ENCODE measurements at regions not wholly inside any gene's neighbourhood (a gene's known extent, or its start where the extent isn't known, plus 50 kb on each side); places are given as distances from the start of the nearest gene placed in this dataset.
A peak's percentile ranks its signal among the peaks of the same experiment; 100 is the strongest.

DNA sequence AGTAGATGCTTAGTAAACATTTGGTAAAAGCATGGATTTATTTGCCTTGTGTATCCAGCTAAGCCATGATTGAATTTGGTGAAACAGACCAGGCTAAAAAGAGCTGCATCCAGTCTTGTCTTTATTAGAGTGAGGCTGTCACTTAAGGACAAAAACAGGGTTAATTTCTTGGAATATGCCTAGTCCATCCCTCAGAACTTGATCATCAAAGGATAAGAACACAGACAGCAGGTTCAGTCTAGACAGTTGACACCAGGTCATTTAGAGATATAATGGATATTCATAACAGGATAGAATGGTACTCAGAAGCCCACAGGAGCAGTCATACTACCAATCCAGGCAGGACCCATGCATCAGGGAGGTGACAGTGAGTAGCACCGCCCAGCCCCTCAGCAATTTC, 434.9 kb upstream of the ST6GAL2 start:
- H4K20me1 ChIP-seq (ENCODE audit: insufficient read depth, low read depth, low read length): no peaks in the 10 kb centered on the region
- no peaks in the 10 kb centered on the region for H3K79me2 ChIP-seq (ENCODE audit: low read length)
- H3K27me3 ChIP-seq (ENCODE audit: low read length): no peaks in the 10 kb centered on the region; the same call in 1 of the 2 replicates
- H2AFZ ChIP-seq (ENCODE audit: low read length): no peak overlapping the region
- H3K4me3 ChIP-seq (ENCODE audit: low read length): no peak overlapping the region
- no peaks in the 10 kb centered on the region for H3K36me3 ChIP-seq (ENCODE audit: insufficient read depth, low read length)
- no peaks in the 10 kb centered on the region for H3K4me1 ChIP-seq (ENCODE audit: low read length)
- H3K9me2 ChIP-seq (replicated peaks; ENCODE audit: insufficient read depth, low read length): no peaks in the 10 kb centered on the region
- H3K27ac ChIP-seq (ENCODE audit: low read length): no peak overlapping the region
- H3K4me2 ChIP-seq (ENCODE audit: low read depth, low read length, poor library complexity, severe bottlenecking): no peak overlapping the region
- no peak overlapping the region for H3K9ac ChIP-seq (ENCODE audit: low read length)
- H3K9me3 ChIP-seq (ENCODE audit: low read length): no peaks in the 10 kb centered on the region
- DNase-seq: no peak

GRCh38 chr2:107322416-107322815, 436.4 kb upstream of the ST6GAL2 start:
- DNase-seq: no peak
- Histone ChIP-seq H3K9ac (ENCODE audit: low read length) (no peak overlapping the region), H3K9me2 (replicated peaks; ENCODE audit: insufficient read depth, low read length) (no peaks in the 10 kb centered on the region)

DNA sequence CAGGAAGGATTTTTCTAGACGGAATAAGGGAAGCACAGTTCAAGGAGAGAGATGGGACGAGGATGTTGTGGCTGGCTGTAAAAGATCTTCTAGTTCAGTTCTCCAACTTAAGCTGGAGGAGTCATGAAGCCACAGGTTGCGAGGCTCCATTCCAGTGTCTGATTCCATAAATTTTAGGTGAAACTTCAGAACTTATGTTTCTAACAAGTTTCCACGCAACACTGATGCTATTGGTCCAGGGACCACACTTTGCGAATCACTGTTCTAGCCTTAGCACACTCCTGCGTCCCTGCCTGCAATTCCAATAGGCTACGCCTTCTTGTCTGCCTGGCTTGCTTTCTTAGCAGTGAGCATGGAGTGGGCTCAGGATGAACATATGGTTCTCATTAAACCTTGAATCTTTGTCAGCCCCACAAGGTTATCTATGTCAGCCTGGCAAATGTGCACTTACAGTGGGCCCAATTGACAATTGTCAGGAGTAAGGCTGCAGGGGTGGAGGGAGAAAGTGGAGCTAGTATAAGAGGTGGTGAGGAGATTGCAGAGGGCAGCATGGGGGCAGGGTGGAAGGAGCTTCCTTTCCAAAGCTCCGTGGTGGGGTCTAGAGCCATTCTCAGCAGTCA, 438.1 kb upstream of the ST6GAL2 start:
- Histone ChIP-seq H3K27ac (ENCODE audit: low read length) (no peak overlapping the region), H3K27me3 (ENCODE audit: low read length) (no peaks in the 10 kb centered on the region; the same call in 1 of the 2 replicates), H3K9ac (ENCODE audit: low read length) (no peak overlapping the region), H3K9me3 (ENCODE audit: low read length) (peaks cover 5% of the 10 kb centered on the region; the same call in 1 of the 2 replicates), H3K36me3 (ENCODE audit: insufficient read depth, low read length) (no peaks in the 10 kb centered on the region), H2AFZ (ENCODE audit: low read length) (no peak overlapping the region), H4K20me1 (ENCODE audit: insufficient read depth, low read depth, low read length) (no peaks in the 10 kb centered on the region), H3K79me2 (ENCODE audit: low read length) (no peaks in the 10 kb centered on the region), H3K4me2 (ENCODE audit: low read depth, low read length, poor library complexity, severe bottlenecking) (no peak overlapping the region), H3K9me2 (replicated peaks; ENCODE audit: insufficient read depth, low read length) (no peaks in the 10 kb centered on the region), H3K4me3 (ENCODE audit: low read length) (no peak overlapping the region), H3K4me1 (ENCODE audit: low read length) (no peaks in the 10 kb centered on the region)
- no peak for DNase-seq

More at GRCh38 chr2:107322416-107322815, 436.4 kb upstream of the ST6GAL2 start:
- Histone ChIP-seq H3K36me3 (ENCODE audit: insufficient read depth, low read length) (no peaks in the 10 kb centered on the region), H3K27me3 (ENCODE audit: low read length) (no peaks in the 10 kb centered on the region; the same call in 1 of the 2 replicates), H3K4me3 (ENCODE audit: low read length) (no peak overlapping the region), H3K4me1 (ENCODE audit: low read length) (no peaks in the 10 kb centered on the region), H3K4me2 (ENCODE audit: low read depth, low read length, poor library complexity, severe bottlenecking) (no peak overlapping the region), H3K79me2 (ENCODE audit: low read length) (no peaks in the 10 kb centered on the region), H3K27ac (ENCODE audit: low read length) (no peak overlapping the region), H3K9me3 (ENCODE audit: low read length) (0 out of 2 replicates have a peak, but pooled peaks cover 5% of the 10 kb centered on the region), H2AFZ (ENCODE audit: low read length) (no peak overlapping the region), H4K20me1 (ENCODE audit: insufficient read depth, low read depth, low read length) (no peaks in the 10 kb centered on the region)

DNA sequence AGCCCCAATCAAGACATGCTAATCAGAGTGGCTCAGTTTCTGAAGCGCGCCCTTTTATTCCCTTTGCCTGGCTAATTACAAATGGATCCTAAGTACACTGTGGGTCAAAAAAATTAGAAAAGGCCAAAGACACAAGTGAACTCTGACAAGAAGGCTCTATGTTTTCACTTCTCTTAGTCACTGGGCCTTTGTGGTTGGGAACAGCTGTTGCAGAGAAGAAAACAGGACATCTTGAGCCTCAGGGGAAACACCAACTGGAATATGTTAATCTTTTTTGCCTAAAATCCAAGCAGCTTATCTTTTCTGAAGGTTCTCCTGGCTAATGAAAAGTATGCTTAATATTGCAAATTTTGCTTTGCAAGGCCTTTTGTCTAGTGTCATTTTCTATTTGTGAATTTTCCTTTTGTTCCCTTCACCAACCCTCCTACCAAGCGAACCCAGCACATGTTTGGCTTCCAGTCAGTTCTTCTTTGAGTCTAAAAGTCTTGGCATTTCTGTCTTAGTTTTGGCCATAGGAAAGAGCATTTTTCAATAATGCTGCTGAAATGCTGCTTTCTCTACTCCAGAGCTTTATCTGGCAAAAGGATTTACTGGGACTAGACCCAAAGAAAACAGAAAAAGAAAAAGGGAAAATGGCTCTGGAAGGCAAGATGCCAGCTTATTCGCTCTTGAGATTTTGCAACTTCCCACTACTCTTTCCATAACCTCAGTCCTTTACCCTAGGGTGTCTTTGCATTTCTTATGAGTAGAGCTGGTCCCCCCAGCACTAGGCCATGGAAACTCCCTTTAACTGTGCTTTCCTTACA, 440.2 kb upstream of the ST6GAL2 start:
- Histone ChIP-seq H3K4me1 (ENCODE audit: low read length) (no peaks in the 10 kb centered on the region), H3K36me3 (ENCODE audit: insufficient read depth, low read length) (no peaks in the 10 kb centered on the region), H3K9me3 (ENCODE audit: low read length) (peaks cover 5% of the 10 kb centered on the region; the same call in 1 of the 2 replicates), H2AFZ (ENCODE audit: low read length) (no peak overlapping the region), H3K9me2 (replicated peaks; ENCODE audit: insufficient read depth, low read length) (no peaks in the 10 kb centered on the region; the same call in 1 of the 2 replicates), H3K4me3 (ENCODE audit: low read length) (no peak overlapping the region), H3K27me3 (ENCODE audit: low read length) (0 out of 2 replicates have a peak, but pooled peaks cover 3% of the 10 kb centered on the region), H3K9ac (ENCODE audit: low read length) (no peak overlapping the region), H3K79me2 (ENCODE audit: low read length) (no peaks in the 10 kb centered on the region), H3K4me2 (ENCODE audit: low read depth, low read length, poor library complexity, severe bottlenecking) (no peak overlapping the region), H3K27ac (ENCODE audit: low read length) (no peak overlapping the region), H4K20me1 (ENCODE audit: insufficient read depth, low read depth, low read length) (no peaks in the 10 kb centered on the region)
- no peak for DNase-seq

DNA sequence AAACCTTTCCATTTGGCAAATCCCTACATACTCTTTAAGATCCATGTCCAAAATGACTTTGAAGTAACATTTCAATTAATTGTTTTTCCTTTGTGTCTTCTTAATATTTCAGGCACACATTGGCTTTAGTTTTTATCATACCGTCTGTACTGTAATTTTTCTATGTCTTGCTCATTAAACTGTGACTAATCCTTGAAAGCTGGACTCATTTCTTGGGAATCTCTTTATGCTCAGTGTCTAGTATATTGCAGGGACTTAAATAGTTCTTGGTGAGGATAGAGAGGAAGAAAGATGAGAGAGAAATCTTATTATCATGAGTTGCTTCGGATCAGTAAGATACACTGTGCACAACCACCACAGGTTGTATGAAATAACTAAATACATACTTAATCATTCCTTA, 448.3 kb upstream of the ST6GAL2 start:
- no peaks in the 10 kb centered on the region for H3K36me3 ChIP-seq (ENCODE audit: insufficient read depth, low read length)
- H3K27me3 ChIP-seq (ENCODE audit: low read length): 0 out of 2 replicates have a peak, but pooled peaks cover 3% of the 10 kb centered on the region
- H2AFZ ChIP-seq (ENCODE audit: low read length): no peak overlapping the region
- H3K9me2 ChIP-seq (replicated peaks; ENCODE audit: insufficient read depth, low read length): no peaks in the 10 kb centered on the region; the same call in 1 of the 2 replicates
- H3K9ac ChIP-seq (ENCODE audit: low read length): no peak overlapping the region
- H4K20me1 ChIP-seq (ENCODE audit: insufficient read depth, low read depth, low read length): no peaks in the 10 kb centered on the region
- no peak for DNase-seq
- H3K4me1 ChIP-seq (ENCODE audit: low read length): no peaks in the 10 kb centered on the region
- H3K27ac ChIP-seq (ENCODE audit: low read length): no peak overlapping the region
- no peak overlapping the region for H3K4me3 ChIP-seq (ENCODE audit: low read length)
- no peaks in the 10 kb centered on the region for H3K79me2 ChIP-seq (ENCODE audit: low read length)
- H3K4me2 ChIP-seq (ENCODE audit: low read depth, low read length, poor library complexity, severe bottlenecking): no peak overlapping the region
- no peaks in the 10 kb centered on the region for H3K9me3 ChIP-seq (ENCODE audit: low read length)

GRCh38 chr2:107336526-107336925, 450.6 kb upstream of the ST6GAL2 start:
- Histone ChIP-seq H3K9me2 (replicated peaks; ENCODE audit: insufficient read depth, low read length) (no peaks in the 10 kb centered on the region), H2AFZ (ENCODE audit: low read length) (no peak overlapping the region), H3K27me3 (ENCODE audit: low read length) (no peaks in the 10 kb centered on the region), H3K9me3 (ENCODE audit: low read length) (no peaks in the 10 kb centered on the region), H3K4me3 (ENCODE audit: low read length) (no peak overlapping the region), H3K4me1 (ENCODE audit: low read length) (no peaks in the 10 kb centered on the region), H3K9ac (ENCODE audit: low read length) (no peak overlapping the region), H3K79me2 (ENCODE audit: low read length) (no peaks in the 10 kb centered on the region), H3K4me2 (ENCODE audit: low read depth, low read length, poor library complexity, severe bottlenecking) (no peak overlapping the region), H4K20me1 (ENCODE audit: insufficient read depth, low read depth, low read length) (no peaks in the 10 kb centered on the region), H3K36me3 (ENCODE audit: insufficient read depth, low read length) (no peaks in the 10 kb centered on the region), H3K27ac (ENCODE audit: low read length) (no peak overlapping the region)
- DNase-seq: no peak

GRCh38 chr2:107337209-107337898, 451.4 kb upstream of the ST6GAL2 start:
- Histone ChIP-seq H2AFZ (ENCODE audit: low read length) (0 out of 2 replicates have a peak overlapping the region, but pooled peaks have one; percentile 49), H3K4me1 (ENCODE audit: low read length) (no peaks in the 10 kb centered on the region), H3K9me2 (replicated peaks; ENCODE audit: insufficient read depth, low read length) (no peaks in the 10 kb centered on the region), H4K20me1 (ENCODE audit: insufficient read depth, low read depth, low read length) (no peaks in the 10 kb centered on the region), H3K79me2 (ENCODE audit: low read length) (no peaks in the 10 kb centered on the region), H3K9me3 (ENCODE audit: low read length) (peaks cover 3% of the 10 kb centered on the region; the same call in 1 of the 2 replicates), H3K27ac (ENCODE audit: low read length) (no peak overlapping the region), H3K4me3 (ENCODE audit: low read length) (no peak overlapping the region), H3K27me3 (ENCODE audit: low read length) (no peaks in the 10 kb centered on the region), H3K36me3 (ENCODE audit: insufficient read depth, low read length) (no peaks in the 10 kb centered on the region), H3K4me2 (ENCODE audit: low read depth, low read length, poor library complexity, severe bottlenecking) (no peak overlapping the region), H3K9ac (ENCODE audit: low read length) (no peak overlapping the region)
- no peak for DNase-seq

DNA sequence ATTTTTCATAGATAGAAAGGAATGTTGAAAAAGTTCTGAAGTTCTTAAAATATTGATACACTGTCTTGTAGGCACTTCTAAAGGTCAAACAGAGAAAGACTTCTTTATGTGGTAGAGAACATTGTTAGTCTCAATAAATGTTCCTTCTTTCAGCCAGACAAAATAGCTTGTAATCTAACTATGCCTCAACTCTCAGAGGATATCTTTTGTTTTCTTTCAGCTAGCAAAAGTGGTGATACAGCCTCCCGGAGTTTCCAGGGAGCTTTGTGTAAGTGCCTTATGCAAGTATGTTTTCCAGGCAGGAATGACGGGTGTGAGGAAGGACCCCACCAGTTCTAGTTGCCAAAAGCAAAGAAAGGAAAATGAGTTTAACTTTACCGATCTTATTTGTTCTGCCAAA, 452.1 kb upstream of the ST6GAL2 start:
- no peaks in the 10 kb centered on the region for H3K9me2 ChIP-seq (replicated peaks; ENCODE audit: insufficient read depth, low read length)
- no peak overlapping the region for H2AFZ ChIP-seq (ENCODE audit: low read length)
- no peak overlapping the region for H3K4me3 ChIP-seq (ENCODE audit: low read length)
- peaks cover 3% of the 10 kb centered on the region; the same call in 1 of the 2 replicates for H3K9me3 ChIP-seq (ENCODE audit: low read length)
- no peak for DNase-seq
- no peaks in the 10 kb centered on the region for H4K20me1 ChIP-seq (ENCODE audit: insufficient read depth, low read depth, low read length)
- no peaks in the 10 kb centered on the region for H3K4me1 ChIP-seq (ENCODE audit: low read length)
- no peak overlapping the region for H3K27ac ChIP-seq (ENCODE audit: low read length)
- H3K9ac ChIP-seq (ENCODE audit: low read length): no peak overlapping the region
- no peaks in the 10 kb centered on the region for H3K36me3 ChIP-seq (ENCODE audit: insufficient read depth, low read length)
- H3K4me2 ChIP-seq (ENCODE audit: low read depth, low read length, poor library complexity, severe bottlenecking): no peak overlapping the region
- no peaks in the 10 kb centered on the region for H3K27me3 ChIP-seq (ENCODE audit: low read length)
- H3K79me2 ChIP-seq (ENCODE audit: low read length): no peaks in the 10 kb centered on the region

Data from Karpas-422 (cell line).